HG02610 (cell line): ENCODE measurements at regions not wholly inside any gene's neighbourhood (a gene's known extent, or its start where the extent isn't known, plus 50 kb on each side); places are given as distances from the start of the nearest gene placed in this dataset.
A peak's percentile ranks its signal among the peaks of the same experiment; 100 is the strongest.

Experiments
- ATAC-seq: cut with Tn5 transposase; IDR thresholded peaks from one replicate; pipeline ENCODE4 v1.9.1; 2021; ENCODE audit warnings: mild to moderate bottlenecking, moderate library complexity; ENCODE audit not compliant: unreplicated experiment

- no peak for ATAC-seq
These were observed 185.4 kb downstream of the TTLL7 start for GRCh38 chr1:83813576-83813975.

GRCh38 chr1:83810144-83810543, 188.8 kb downstream of the TTLL7 start:
- ATAC-seq, result no peak

DNA sequence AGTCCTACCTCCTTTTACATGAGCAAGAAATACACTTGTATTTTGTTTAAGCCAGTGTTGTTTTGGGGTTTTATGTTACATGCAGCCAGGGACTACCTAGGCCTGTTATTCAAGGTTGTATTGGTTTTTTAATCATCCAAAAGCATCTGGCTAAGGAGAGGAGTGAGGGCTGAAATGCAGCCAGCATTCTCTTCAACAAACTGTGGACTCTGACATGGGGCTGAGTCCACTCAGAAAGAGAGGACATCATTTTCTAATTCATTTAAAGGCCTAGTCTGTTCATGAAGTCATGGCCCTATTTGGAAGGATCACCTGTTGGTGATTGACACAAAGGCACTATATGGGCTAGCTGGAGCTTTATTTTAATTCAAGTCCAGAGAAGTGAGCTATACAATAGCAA, 190.4 kb downstream of the TTLL7 start:
- no peak for ATAC-seq

DNA sequence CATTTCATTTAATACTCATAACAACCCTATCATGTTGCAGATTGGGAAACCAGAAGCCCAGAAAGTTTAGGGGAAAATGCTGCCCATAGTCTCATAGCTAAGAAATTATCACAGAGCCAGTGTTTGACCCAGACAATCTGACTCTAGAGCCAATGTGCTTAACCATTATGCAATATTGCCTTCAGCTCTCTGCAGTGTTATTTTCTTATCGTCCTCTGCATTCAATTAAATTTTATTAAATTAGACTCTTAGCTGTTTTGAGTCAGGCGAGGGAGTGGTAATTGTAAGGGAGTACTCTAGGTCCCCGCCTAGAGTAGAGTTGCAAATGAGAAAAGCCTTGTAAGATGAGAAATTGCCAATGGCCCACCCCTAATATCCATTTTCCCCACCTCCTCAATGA, 191.1 kb downstream of the TTLL7 start:
- ATAC-seq, result no peak

- no peak for ATAC-seq
These were observed 191.7 kb downstream of the TTLL7 start for GRCh38 chr1:83807231-83807630.

DNA sequence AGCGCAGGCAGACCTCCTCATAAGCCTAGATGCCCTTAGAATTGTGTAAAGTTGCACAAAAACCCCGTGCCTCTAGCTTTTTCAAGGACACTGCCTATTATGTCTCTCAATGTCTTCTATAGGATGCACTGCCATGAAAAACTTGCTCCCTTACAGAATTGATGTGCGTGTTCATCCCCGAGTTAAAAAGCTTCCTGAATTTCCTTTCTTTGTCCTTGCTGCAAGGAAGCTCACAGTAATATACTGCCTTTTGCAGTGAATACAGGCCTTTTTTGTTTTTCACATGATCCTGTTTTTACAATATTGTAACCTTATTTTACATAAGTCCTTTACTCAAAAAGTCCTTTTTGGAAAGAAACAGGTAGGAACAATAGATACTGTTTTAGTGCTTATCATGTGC, 193.0 kb downstream of the TTLL7 start:
- ATAC-seq, result no peak

DNA sequence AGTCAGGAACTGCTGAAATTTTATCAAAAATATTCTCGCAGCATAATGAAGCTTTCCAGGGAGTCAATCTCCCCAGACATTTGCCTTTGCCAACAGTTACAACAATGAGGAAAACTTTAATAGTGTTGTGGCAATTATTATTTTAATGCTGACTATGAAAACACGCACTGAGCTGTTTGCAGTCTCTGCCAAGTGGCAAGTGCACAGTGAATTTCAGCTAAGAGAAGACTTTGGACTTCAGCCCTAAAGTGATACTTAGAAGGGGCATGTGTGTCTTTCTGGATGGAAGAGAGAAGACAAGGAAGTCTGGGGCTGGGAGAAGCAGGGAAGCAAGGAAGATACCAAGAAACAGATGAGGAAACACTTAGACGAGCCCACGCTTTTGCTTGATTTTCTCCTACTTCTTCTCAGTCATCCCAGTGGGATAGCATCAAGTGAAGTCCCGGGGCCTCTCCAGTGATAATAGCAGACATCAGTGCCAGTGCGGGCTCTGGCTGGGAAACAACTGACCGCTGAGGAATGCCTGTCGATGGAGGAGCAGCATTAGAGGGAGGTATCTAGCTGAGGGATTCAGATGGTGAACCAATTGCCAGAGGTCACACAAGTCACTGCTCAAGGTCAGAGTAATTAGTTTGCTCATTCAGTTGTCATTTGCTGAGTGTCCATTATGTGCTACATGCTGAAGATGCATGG, 196.3 kb downstream of the TTLL7 start:
- ATAC-seq, result no peak

DNA sequence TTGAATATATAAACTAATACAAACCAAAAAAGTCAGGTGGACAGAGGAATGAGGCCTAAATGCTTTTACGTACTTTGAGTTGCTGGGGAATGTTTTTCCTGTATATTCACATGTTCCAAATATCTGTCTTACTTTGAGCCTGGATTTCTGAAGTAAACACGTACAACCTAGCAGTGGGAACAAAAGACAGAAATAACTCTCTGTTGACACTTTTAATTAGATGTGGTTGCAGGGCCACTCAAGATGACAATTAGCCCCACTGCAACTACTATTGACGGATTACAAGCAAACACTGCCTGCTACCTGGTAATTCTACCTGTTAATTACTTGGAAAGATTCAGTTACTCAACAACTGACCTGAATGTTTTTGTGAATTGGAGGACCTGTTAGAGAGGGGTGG, 196.9 kb downstream of the TTLL7 start:
- no peak for ATAC-seq

DNA sequence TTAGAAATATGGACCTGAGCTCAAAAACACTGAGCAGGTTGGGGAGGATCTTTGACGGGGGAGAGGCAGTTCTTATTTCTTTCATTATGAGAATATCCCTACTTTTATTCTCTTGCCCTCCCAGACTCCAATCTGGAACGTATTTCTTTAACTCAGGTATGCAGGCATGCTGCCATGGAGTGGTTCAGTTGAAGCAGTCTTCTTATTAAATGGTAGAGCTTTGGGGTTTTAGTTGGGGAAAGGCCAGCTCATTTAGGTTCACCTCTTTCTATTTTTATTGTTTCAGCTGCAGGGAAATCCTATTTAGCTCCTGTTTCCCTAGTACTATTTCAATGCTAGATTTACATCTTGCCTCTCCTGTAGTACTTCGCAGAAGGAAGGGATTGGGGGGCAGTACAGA, 198.9 kb downstream of the TTLL7 start:
- no peak for ATAC-seq

GRCh38 chr1:83799594-83799993, 199.3 kb downstream of the TTLL7 start:
- no peak for ATAC-seq

GRCh38 chr1:83798965-83799364, 200.0 kb downstream of the TTLL7 start:
- ATAC-seq, result no peak

GRCh38 chr1:83796409-83796808, 202.5 kb downstream of the TTLL7 start:
- ATAC-seq, result no peak

- peak; percentile 92 for ATAC-seq
These were observed 204.5 kb downstream of the TTLL7 start for GRCh38 chr1:83794384-83794783.

DNA sequence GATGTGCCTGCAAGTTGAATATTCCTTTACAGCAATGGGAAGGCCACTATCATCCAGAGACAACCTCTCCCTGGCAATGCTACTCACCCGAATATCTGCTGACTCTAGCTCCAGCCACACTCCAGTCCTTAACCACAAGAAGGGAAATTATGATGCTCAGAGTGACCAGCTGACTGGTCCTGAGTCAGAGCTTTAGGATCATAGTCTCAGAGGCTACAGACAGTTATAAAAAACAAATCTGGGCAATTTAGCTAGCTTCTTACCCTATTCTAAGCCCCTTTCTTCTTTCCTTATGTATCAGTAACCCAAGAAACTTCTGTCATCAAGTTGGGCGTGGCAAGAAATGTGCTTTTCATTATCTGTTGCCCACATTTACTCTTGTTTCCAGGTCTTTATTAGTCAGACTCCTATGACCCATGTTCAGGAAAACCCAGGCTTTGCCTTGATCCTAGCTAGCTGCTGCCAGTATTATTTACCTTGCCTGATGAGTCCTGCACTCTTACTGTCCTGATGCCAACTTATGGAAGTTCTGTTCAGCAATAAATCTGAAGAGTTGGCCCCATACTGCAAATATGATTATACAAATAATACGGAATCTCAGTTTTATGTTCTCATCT, 207.0 kb downstream of the TTLL7 start:
- ATAC-seq, result no peak

- ATAC-seq, result no peak
These were observed 208.5 kb downstream of the TTLL7 start for GRCh38 chr1:83790446-83790845.

DNA sequence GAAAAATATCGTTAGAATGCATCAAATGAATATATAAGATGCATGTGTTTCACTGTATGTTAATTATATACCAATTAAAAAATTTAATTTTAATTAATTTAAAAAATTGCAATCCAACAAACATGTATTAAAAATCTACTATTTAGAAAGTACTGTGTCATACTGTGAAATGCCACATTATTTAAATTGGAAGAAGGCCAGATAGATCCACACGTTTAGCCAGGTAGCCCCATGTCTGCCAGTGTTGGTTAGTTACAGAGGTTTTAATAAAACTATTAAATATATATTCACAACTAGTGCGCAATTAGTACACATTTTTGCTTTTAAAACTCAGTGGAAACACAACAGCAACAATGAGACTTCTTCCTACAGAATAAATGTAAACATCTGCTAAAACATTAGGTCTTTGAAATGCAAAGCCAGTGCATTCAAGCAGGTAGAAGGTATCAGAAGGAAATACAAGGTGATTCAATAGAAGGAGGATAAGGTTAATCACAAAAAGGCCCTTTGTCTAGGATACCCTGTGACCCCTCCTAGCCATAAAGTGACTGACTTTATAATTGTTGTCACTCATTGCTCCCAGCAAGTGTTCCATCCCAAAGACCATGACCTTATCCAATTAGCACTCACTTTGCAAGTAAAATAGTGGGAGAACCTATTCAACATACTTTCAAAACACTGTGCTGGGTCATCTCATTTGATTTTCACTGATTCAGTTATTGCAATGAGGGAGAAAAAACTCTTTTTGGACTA, 211.5 kb downstream of the TTLL7 start:
- ATAC-seq, result no peak

GRCh38 chr1:83781667-83782066, 217.3 kb downstream of the TTLL7 start:
- no peak for ATAC-seq

DNA sequence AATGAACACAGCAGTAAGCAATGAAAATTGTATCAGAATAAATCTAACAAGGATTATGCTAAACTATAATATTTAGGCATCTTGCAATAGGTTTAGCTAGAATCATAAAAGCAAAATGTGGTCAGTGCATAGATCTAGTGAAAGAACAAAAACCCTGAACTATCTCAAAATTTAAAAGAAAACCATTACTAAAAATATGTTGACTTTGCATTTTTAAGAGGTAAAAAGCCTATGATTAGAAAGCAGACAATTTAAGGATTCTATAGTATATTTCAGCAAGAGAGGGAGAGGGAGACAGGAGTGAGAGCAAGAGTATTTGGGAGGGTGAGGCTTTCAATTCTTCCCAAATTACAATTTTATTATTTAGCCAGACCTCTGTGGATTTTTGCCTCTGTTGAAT, 219.4 kb downstream of the TTLL7 start:
- no peak for ATAC-seq

DNA sequence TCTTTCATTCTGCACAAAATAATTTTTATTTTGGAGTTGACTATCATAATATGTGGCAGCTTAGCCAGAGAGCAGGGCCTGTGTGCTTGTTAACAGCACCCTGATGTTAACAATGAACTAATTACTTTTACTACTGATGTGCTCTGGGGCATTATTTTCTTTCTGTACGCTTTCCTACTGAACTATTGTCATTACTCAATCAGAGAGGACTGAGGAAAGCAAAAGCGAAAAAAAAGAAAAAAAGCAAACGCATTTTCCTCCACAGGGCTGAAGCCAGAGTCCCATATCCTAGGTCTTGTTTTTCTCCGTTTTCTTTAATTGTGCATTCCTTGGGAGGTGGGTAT, 221.2 kb downstream of the TTLL7 start:
- no peak for ATAC-seq

- ATAC-seq, result no peak
These were observed 221.8 kb downstream of the TTLL7 start for GRCh38 chr1:83776913-83777757.

DNA sequence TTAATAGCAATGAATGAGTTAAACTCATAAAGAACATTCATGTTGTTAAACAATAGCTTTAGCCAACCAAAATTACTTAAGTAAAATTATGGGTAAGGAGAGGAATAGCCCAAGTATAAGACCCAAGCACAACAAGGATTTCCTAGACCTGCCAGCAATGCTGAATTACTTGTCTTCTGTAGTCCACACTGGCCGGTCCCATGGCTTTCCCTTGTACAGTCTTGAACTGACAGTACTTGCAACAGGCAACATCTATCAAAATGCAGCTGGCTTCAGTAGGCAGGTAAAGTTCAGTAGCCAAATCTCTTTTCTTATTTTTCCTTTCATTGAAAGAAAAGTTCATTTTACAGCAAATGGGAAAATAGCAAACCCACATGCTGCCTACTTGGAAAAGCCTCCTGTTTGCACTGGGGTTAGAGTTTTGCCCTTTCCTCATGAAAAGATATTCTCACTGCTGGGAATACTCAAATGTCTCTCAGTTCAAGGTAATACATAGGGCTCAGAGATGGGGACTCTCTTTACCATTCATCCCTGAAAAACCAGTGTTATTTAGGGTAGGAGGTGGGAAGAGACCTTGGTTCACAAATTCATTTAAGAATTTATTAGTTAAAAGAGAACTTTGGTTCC, 222.8 kb downstream of the TTLL7 start:
- ATAC-seq, result no peak
